Mesendoderm (in vitro differentiated cells): ENCODE measurements at regions not wholly inside any gene's neighbourhood (a gene's known extent, or its start where the extent isn't known, plus 50 kb on each side); places are given as distances from the start of the nearest gene placed in this dataset.
A peak's percentile ranks its signal among the peaks of the same experiment; 100 is the strongest.

Experiments used
- DNase-seq: peaks from one replicate; pipeline ENCODE4 v3.0.0; 2013
- H2AK5ac ChIP-seq: 2 replicates; pipeline ENCODE4 v1.6.1; 2013; ENCODE audit warnings: low read length, inconsistent platforms
- H2BK120ac ChIP-seq: 2 replicates; pipeline ENCODE4 v1.6.1; 2013; ENCODE audit warnings: low read depth, mild to moderate bottlenecking, low read length, moderate library complexity, mixed read lengths
- H2BK15ac ChIP-seq: replicated peaks from 2 replicates; pipeline ENCODE4 v1.6.1; 2013; ENCODE audit warnings: low read depth, mild to moderate bottlenecking, moderate library complexity
- H2BK5ac ChIP-seq: 2 replicates; pipeline ENCODE4 v1.6.1; 2013; ENCODE audit warnings: low read length, inconsistent platforms
- H3K18ac ChIP-seq: 2 replicates; pipeline ENCODE4 v1.6.1; 2013; ENCODE audit warnings: mild to moderate bottlenecking, low read length, mixed read lengths
- H3K23ac ChIP-seq: one replicate; pipeline ENCODE4 v1.6.1; 2013; ENCODE audit warnings: low read length
- H3K27ac ChIP-seq: 2 replicates; pipeline ENCODE4 v1.5.1; 2013; ENCODE audit warnings: low read depth, mild to moderate bottlenecking, inconsistent platforms, low read length, moderate library complexity
- H3K27me3 ChIP-seq: 2 replicates; pipeline ENCODE4 v1.6.1; 2013; ENCODE audit warnings: low read length, control low read depth, mild to moderate bottlenecking, inconsistent platforms; ENCODE audit not compliant: insufficient read depth, poor library complexity
- H3K36me3 ChIP-seq: 2 replicates; pipeline ENCODE4 v1.6.1; 2013; ENCODE audit warnings: low read length, inconsistent platforms; ENCODE audit not compliant: control insufficient read depth, insufficient read depth
- H3K4ac ChIP-seq: one replicate; pipeline ENCODE4 v1.6.1; 2013; ENCODE audit warnings: low read depth, mild to moderate bottlenecking, low read length, moderate library complexity
- H3K4me1 ChIP-seq: 2 replicates; pipeline ENCODE4 v1.6.1; 2013; ENCODE audit warnings: low read depth, low read length, inconsistent platforms; ENCODE audit not compliant: control insufficient read depth
- H3K4me2 ChIP-seq: 2 replicates; pipeline ENCODE4 v1.6.1; 2013; ENCODE audit warnings: low read length
- H3K4me3 ChIP-seq: 2 replicates; pipeline ENCODE4 v1.5.1; 2013; ENCODE audit warnings: mild to moderate bottlenecking, low read length
- H3K56ac ChIP-seq: one replicate; pipeline ENCODE4 v1.6.1; 2013; ENCODE audit warnings: low read length
- H3K79me1 ChIP-seq: 2 replicates; pipeline ENCODE4 v1.6.1; 2013; ENCODE audit warnings: low read length, inconsistent platforms
- H3K79me2 ChIP-seq: 2 replicates; pipeline ENCODE4 v1.6.1; 2013; ENCODE audit warnings: mild to moderate bottlenecking, low read length; ENCODE audit not compliant: control insufficient read depth, insufficient read depth
- H3K9ac ChIP-seq: 2 replicates; pipeline ENCODE4 v1.6.1; 2013; ENCODE audit warnings: low read length, inconsistent platforms
- H4K5ac ChIP-seq: one replicate; pipeline ENCODE4 v1.6.1; 2013; ENCODE audit warnings: low read length
- H4K8ac ChIP-seq: one replicate; pipeline ENCODE4 v1.6.1; 2013; ENCODE audit warnings: low read depth, mild to moderate bottlenecking, control low read depth, low read length, moderate library complexity
- WGBS: extraction: QIAGEN DNeasy Blood & Tissue Kit; methylation state at CpG from one replicate; pipeline ENCODE4 v1.1.7; 2013; ENCODE audit warnings: low lambda C conversion rate, missing lambda C conversion rate; ENCODE audit not compliant: insufficient coverage; ENCODE audit errors: extremely low coverage; 5-methylcytosine and 5-hydroxymethylcytosine counted together

DNA sequence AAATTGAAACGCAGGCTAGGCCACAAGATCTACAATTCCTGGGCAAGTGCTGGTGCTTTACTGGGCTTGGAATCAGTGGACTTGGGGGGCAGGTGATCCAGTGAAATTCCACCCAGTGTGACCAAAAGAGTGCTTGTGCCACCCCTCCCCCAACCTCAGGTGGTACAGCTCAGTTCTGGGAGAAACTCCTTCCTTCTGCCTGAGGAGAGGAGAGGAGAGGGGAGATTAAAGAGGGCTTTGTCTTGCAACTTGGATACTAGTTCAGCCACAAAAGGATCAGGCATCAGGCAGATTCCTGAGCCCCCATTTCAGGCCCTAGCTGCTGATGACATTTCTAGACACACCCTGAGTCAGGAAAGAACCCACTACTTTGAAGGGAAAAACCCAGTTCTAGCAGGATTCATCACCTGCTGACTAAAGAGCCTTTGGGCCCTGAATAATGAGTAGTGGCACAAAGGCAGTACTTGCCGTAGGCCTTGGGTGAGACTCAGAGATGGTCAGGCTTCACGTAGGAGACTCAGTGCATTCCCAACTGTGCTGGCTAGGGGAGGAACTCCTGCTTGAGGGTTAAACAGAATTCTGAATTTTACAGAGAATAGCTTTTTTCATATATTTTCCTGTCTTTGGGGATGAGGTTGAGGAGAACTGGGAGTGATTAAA lies 446.7 kb downstream of the BMP2 start:
- DNase-seq, result peak; percentile 5
- no peak overlapping the region for H3K4me3 ChIP-seq

GRCh38 chr20:7217606-7218005 lies 450.1 kb downstream of the BMP2 start:
- no peak overlapping the region for H3K4ac ChIP-seq
- no peaks in the 10 kb centered on the region for H3K27me3 ChIP-seq
- no peak overlapping the region for H3K9ac ChIP-seq
- H4K8ac ChIP-seq, result no peak overlapping the region
- no peak overlapping the region for H4K5ac ChIP-seq
- H2BK15ac ChIP-seq, result no peak overlapping the region
- H2BK120ac ChIP-seq, result no peak overlapping the region
- no peaks in the 10 kb centered on the region for H3K79me2 ChIP-seq
- H3K56ac ChIP-seq, result no peak overlapping the region
- no peak overlapping the region for H2AK5ac ChIP-seq
- H3K4me2 ChIP-seq, result no peak overlapping the region
- H3K23ac ChIP-seq, result no peak overlapping the region
- no CpG with 5 or more reads among the region's 1 CpG for WGBS
- no peak overlapping the region for H3K27ac ChIP-seq
- H3K4me1 ChIP-seq, result no peaks in the 10 kb centered on the region
- H3K36me3 ChIP-seq, result no peaks in the 10 kb centered on the region
- H2BK5ac ChIP-seq, result no peak overlapping the region
- DNase-seq, result no peak
- H3K79me1 ChIP-seq, result no peaks in the 10 kb centered on the region
- H3K18ac ChIP-seq, result no peak overlapping the region
- H3K4me3 ChIP-seq, result no peak overlapping the region

More for the DNA sequence above, 446.7 kb downstream of the BMP2 start:
- Histone ChIP-seq H3K9ac (no peak overlapping the region), H3K27ac (no peak overlapping the region), H4K5ac (no peak overlapping the region), H3K18ac (no peak overlapping the region), H3K4me1 (no peaks in the 10 kb centered on the region), H3K4me2 (no peak overlapping the region), H2BK5ac (no peak overlapping the region), H3K27me3 (no peaks in the 10 kb centered on the region), H3K4ac (no peak overlapping the region), H3K56ac (no peak overlapping the region), H4K8ac (no peak overlapping the region), H2BK15ac (no peak overlapping the region), H3K79me1 (no peaks in the 10 kb centered on the region), H2BK120ac (no peak overlapping the region), H3K23ac (no peak overlapping the region), H3K36me3 (no peaks in the 10 kb centered on the region), H2AK5ac (no peak overlapping the region), H3K79me2 (no peaks in the 10 kb centered on the region)
- no CpG with 5 or more reads among the region's 3 CpGs for WGBS

DNA sequence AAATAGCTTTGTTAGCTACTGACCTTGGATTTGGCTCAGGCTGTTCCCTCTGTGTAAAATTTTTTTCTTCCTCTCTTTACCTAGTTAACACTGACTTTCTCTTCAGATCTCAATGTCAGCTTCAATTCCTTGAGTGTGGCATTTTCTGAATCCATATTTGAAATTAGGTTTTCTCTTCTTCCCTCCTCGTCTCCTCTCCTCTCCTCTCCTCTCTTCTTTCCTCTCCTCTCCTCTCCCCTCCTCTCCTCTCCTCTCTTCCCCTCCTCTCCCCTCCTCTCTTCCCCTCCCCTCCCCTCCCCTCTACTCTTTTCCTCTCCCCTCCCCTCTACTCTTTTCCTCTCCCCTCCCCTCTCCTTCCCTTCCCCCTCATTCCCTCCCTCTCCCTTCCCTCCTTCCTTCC lies 453.3 kb downstream of the BMP2 start:
- no peak overlapping the region for H3K4ac ChIP-seq

DNA sequence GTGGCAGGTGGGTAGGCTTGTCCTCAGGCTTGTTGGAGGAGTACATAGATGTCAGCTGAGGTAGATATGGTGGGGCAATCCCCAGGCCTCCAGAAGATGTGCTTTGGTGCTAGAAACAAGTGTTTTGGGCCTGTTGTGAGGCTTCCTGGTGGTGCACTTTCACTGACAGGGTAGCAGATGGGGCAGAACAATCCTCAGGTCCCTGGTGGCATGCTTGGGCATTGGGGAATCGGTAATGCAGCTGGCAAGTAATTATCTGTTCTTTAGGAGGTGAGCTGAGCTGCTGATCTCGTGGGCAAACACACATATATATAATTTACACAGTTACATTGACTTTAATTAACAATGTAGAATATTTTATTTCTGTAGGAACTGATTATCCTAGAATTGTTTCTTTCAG lies 458.7 kb downstream of the BMP2 start:
- H3K4ac ChIP-seq, result no peak overlapping the region
- H3K27me3 ChIP-seq, result no peaks in the 10 kb centered on the region
- DNase-seq, result no peak
- H3K18ac ChIP-seq, result no peak overlapping the region
- no peak overlapping the region for H4K8ac ChIP-seq
- no peak overlapping the region for H4K5ac ChIP-seq
- no peak overlapping the region for H2BK120ac ChIP-seq
- H2BK15ac ChIP-seq, result no peak overlapping the region
- no peak overlapping the region for H3K23ac ChIP-seq
- H3K4me3 ChIP-seq, result no peak overlapping the region
- H3K4me1 ChIP-seq, result no peaks in the 10 kb centered on the region
- no peak overlapping the region for H3K9ac ChIP-seq
- H2BK5ac ChIP-seq, result no peak overlapping the region
- no peaks in the 10 kb centered on the region for H3K79me2 ChIP-seq
- no peaks in the 10 kb centered on the region for H3K79me1 ChIP-seq
- H3K4me2 ChIP-seq, result no peak overlapping the region
- H3K27ac ChIP-seq, result no peak overlapping the region
- no peak overlapping the region for H3K56ac ChIP-seq
- no peak overlapping the region for H2AK5ac ChIP-seq
- WGBS, result no CpG with 5 or more reads among the region's 2 CpGs
- no peaks in the 10 kb centered on the region for H3K36me3 ChIP-seq

More for the DNA sequence above, 453.3 kb downstream of the BMP2 start:
- Histone ChIP-seq H4K5ac (no peak overlapping the region), H4K8ac (no peak overlapping the region), H2AK5ac (no peak overlapping the region), H2BK120ac (no peak overlapping the region), H3K18ac (no peak overlapping the region), H3K9ac (no peak overlapping the region), H3K4me2 (no peak overlapping the region), H2BK15ac (no peak overlapping the region), H3K36me3 (no peaks in the 10 kb centered on the region), H3K4me1 (no peaks in the 10 kb centered on the region), H2BK5ac (no peak overlapping the region), H3K23ac (no peak overlapping the region), H3K27me3 (no peaks in the 10 kb centered on the region), H3K79me2 (no peaks in the 10 kb centered on the region), H3K79me1 (no peaks in the 10 kb centered on the region), H3K27ac (no peak overlapping the region), H3K56ac (no peak overlapping the region), H3K4me3 (no peak overlapping the region)
- no CpG with 5 or more reads among the region's 1 CpG for WGBS
- DNase-seq, result no peak

- Histone ChIP-seq H4K5ac (no peak overlapping the region), H2BK5ac (no peak overlapping the region), H3K4me3 (no peak overlapping the region), H3K4ac (no peak overlapping the region), H3K18ac (no peak overlapping the region), H2AK5ac (no peak overlapping the region), H3K56ac (no peak overlapping the region), H3K27ac (no peak overlapping the region), H3K27me3 (no peaks in the 10 kb centered on the region), H4K8ac (no peak overlapping the region), H3K23ac (no peak overlapping the region), H3K79me1 (no peaks in the 10 kb centered on the region), H3K4me2 (no peak overlapping the region), H2BK120ac (no peak overlapping the region), H2BK15ac (no peak overlapping the region), H3K4me1 (no peaks in the 10 kb centered on the region), H3K9ac (no peak overlapping the region), H3K79me2 (no peaks in the 10 kb centered on the region), H3K36me3 (no peaks in the 10 kb centered on the region)
- no peak for DNase-seq
Observed at GRCh38 chr20:7231303-7231702, 463.8 kb downstream of the BMP2 start.

DNA sequence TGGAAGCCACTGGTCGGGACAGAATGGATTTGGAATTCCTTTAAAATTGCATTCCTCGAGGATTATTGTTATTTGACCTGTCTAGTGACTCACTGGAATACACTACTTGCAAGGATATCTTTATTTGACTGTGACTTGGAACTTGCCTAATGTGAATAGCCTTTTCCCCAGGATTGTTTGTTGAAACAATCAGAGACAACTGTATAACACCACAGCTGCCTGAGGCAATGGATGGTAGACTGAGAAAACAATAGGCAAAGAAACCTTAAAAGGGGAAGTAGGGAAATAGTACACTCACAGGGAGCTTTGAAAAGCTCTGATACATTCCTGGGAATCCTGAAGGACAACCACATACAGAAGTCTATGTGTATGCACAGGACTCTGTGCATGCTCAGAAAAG lies 465.3 kb downstream of the BMP2 start:
- no CpG with 5 or more reads among the region's 2 CpGs for WGBS
- no peak overlapping the region for H3K56ac ChIP-seq

More for the DNA sequence above, 465.3 kb downstream of the BMP2 start:
- Histone ChIP-seq H3K23ac (no peak overlapping the region), H3K27ac (no peak overlapping the region), H3K36me3 (no peaks in the 10 kb centered on the region), H4K5ac (no peak overlapping the region), H3K4me1 (no peaks in the 10 kb centered on the region), H3K79me1 (no peaks in the 10 kb centered on the region), H3K4ac (no peak overlapping the region), H3K4me3 (no peak overlapping the region), H4K8ac (no peak overlapping the region), H2BK120ac (no peak overlapping the region), H3K18ac (no peak overlapping the region), H2BK5ac (no peak overlapping the region), H2AK5ac (no peak overlapping the region), H3K9ac (no peak overlapping the region), H2BK15ac (no peak overlapping the region), H3K79me2 (no peaks in the 10 kb centered on the region), H3K27me3 (no peaks in the 10 kb centered on the region), H3K4me2 (no peak overlapping the region)
- peak; percentile 24 for DNase-seq
